GM10266 (cell line): ENCODE measurements at regions not wholly inside any gene's neighbourhood (a gene's known extent, or its start where the extent isn't known, plus 50 kb on each side); places are given as distances from the start of the nearest gene placed in this dataset.

Source experiments
- DNase-seq: peaks from one replicate; pipeline ENCODE4 v3.0.0; 2012; ENCODE audit errors: extremely low spot score
- CTCF ChIP-seq: IDR thresholded peaks from 2 replicates; pipeline ENCODE4 v1.5.1; 2012; ENCODE audit warnings: mild to moderate bottlenecking, low read depth; ENCODE audit not compliant: control insufficient read depth, insufficient read depth; ENCODE audit errors: missing control alignments

- DNase-seq = no peak
- no peak for TF ChIP-seq CTCF
Measured at GRCh38 chrX:96424007-96424406, 260.6 kb upstream of the DIAPH2 start.

- TF ChIP-seq CTCF = no peak
- no peak for DNase-seq
Measured at GRCh38 chrX:96425200-96425599, 259.4 kb upstream of the DIAPH2 start.

GRCh38 chrX:96430756-96431455 is 253.7 kb upstream of the DIAPH2 start:
- DNase-seq = no peak
- TF ChIP-seq CTCF = no peak

- no peak for TF ChIP-seq CTCF
- no peak for DNase-seq
Measured at GRCh38 chrX:96432647-96433046, 252.0 kb upstream of the DIAPH2 start.

GRCh38 chrX:96433409-96434077 is 251.1 kb upstream of the DIAPH2 start:
- no peak for TF ChIP-seq CTCF
- DNase-seq = no peak

GRCh38 chrX:96435378-96436035 is 249.1 kb upstream of the DIAPH2 start:
- TF ChIP-seq CTCF = no peak
- DNase-seq = no peak

- TF ChIP-seq CTCF = no peak
Measured at GRCh38 chrX:96436105-96436504, 248.5 kb upstream of the DIAPH2 start.

More at GRCh38 chrX:96436105-96436504, 248.5 kb upstream of the DIAPH2 start:
- no peak for DNase-seq
